Neuron (in vitro differentiated cells): ENCODE measurements at regions not wholly inside any gene's neighbourhood (a gene's known extent, or its start where the extent isn't known, plus 50 kb on each side); places are given as distances from the start of the nearest gene placed in this dataset.

Experiments
- H2AFZ ChIP-seq: one replicate; pipeline ENCODE4 v1.6.1; 2013; ENCODE audit warnings: low read depth, mild to moderate bottlenecking, inconsistent platforms, low read length, moderate library complexity
- H3K27me3 ChIP-seq: one replicate; pipeline ENCODE4 v1.6.1; 2013; ENCODE audit warnings: low read length; ENCODE audit not compliant: insufficient read depth
- H3K36me3 ChIP-seq: one replicate; pipeline ENCODE4 v1.6.1; 2013; ENCODE audit warnings: low read length; ENCODE audit not compliant: insufficient read depth
- H3K4me1 ChIP-seq: one replicate; pipeline ENCODE4 v1.6.1; 2013; ENCODE audit warnings: low read length; ENCODE audit not compliant: insufficient read depth
- H3K4me3 ChIP-seq: 2 replicates; pipeline ENCODE4 v1.5.1; 2013; ENCODE audit warnings: mild to moderate bottlenecking, low read length, moderate library complexity
- H3K9me3 ChIP-seq: one replicate; pipeline ENCODE4 v1.6.1; 2013; ENCODE audit warnings: low read length

DNA sequence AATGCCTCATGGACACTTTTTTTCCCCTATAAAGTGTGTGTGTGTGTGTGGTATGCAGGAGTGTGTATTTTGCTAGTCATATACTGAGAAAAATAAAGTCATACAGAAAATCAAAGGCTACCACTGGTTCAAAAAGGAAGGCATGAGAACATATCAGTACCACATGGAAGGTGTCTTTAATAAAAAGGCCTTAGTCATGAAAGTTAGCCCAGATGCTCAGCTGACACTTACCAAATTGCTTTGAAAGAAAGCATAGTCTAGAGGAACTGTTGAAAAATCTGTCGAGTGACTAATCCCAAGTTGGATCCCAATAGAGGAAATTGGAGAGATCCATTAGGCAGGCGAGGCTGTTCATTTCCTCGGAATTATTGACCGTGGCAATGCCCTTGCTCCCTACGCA lies 432.9 kb upstream of the CFAP20DC start:
- H3K4me3 ChIP-seq, result no peak overlapping the region
- H3K27me3 ChIP-seq, result no peaks in the 10 kb centered on the region
- H3K36me3 ChIP-seq, result no peaks in the 10 kb centered on the region
- H3K9me3 ChIP-seq, result no peaks in the 10 kb centered on the region
- H3K4me1 ChIP-seq, result no peaks in the 10 kb centered on the region
- H2AFZ ChIP-seq, result no peak overlapping the region

DNA sequence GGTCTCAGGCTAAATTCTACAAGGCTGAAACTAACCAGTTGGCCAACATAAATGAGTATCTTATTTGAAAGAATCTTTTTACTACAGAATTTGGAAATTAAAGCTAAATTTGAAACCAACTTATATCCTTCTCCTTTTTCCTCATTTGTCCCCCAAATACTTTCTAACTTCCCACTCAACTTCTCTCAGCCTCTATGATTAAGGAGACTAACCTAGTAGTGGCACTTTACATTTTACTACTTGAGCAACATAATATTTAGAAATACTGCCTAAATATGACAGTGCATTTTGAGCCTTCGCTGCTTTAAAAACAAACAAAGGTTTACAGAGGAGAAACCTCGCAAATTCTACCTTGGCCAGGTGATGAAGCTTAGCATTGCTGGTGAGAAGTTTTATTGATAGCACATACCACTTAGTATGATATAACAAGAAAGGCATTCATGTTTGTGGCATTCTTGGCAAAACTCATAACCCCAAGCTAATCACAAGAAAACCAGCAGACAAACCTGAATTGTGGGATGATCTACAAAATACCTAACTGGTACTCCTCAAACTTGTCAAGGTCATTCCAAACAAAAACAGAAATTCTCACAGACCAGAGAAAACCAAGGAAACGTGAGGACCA lies 432.1 kb upstream of the CFAP20DC start:
- Histone ChIP-seq H3K4me3 (no peak overlapping the region), H3K4me1 (no peaks in the 10 kb centered on the region), H3K36me3 (no peaks in the 10 kb centered on the region), H2AFZ (no peak overlapping the region), H3K27me3 (no peaks in the 10 kb centered on the region), H3K9me3 (no peaks in the 10 kb centered on the region)

DNA sequence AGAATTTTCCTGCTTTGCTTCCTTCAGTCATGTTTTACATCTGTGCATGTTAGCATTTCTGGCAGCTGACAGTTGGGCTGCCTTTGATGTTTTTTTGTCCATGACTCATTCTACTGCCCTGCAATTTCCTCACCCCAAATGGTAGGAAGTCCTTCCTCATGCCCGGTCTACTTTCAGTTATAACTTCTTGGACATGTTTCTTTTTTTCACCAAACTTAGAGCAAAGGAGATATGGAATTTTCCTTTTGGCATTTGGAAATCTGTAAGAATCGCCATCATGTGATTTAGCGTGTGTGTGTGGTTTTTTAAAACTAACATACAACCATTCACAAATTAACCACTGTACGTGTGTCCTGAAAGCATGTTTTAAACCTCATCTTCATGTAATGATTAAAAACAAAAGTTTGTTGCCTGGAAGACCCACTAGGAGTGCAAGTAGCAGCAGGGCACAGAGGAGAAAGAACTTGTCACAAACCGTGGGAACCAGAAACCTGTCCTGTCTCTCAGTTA lies 430.7 kb upstream of the CFAP20DC start:
- no peaks in the 10 kb centered on the region for H3K4me1 ChIP-seq
- no peaks in the 10 kb centered on the region for H3K36me3 ChIP-seq
- H2AFZ ChIP-seq, result no peak overlapping the region
- no peak overlapping the region for H3K4me3 ChIP-seq
- H3K9me3 ChIP-seq, result no peaks in the 10 kb centered on the region
- H3K27me3 ChIP-seq, result no peaks in the 10 kb centered on the region

DNA sequence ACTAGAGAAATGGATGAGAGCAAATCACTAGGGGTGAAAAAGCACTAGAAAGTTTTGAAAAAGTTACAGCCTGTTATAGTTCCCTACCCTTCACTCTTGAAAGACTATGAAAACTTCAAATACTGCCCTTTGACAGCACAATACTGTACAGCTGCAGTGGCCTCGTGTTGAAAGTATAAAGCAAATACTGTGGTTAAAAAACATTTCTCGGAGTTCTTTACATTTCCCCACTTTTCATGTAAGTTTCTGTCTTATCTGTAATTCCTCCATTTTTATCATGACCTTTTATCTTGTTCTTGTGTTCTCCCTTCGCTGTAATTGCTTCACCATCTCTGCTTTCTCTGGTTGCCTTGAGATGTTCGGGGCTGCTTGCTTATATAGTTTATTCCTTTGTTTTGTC lies 423.8 kb upstream of the CFAP20DC start:
- no peak overlapping the region for H3K4me3 ChIP-seq
- no peaks in the 10 kb centered on the region for H3K36me3 ChIP-seq
- H3K4me1 ChIP-seq, result no peaks in the 10 kb centered on the region
- no peaks in the 10 kb centered on the region for H3K27me3 ChIP-seq
- peaks cover 4% of the 10 kb centered on the region for H3K9me3 ChIP-seq
- H2AFZ ChIP-seq, result no peak overlapping the region

DNA sequence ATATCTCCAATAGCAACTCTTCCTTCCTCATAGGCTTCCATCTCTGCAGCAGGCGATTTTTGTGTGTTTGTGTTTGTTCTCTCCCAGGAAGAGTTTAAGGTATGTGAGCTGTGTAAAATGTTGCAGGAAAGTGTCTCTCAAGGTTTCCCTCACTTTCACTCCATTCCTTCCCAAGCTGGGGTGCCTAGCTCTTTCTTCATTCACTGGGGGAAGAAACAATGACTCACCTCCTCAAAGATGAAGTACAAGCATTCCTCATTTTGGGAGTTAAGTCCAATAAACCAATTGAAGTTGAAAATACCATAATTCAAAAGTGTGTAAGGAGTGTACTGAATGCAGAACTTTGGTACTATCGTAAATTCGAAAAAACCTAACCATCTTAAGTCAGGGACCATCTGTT lies 422.7 kb upstream of the CFAP20DC start:
- H3K4me3 ChIP-seq, result no peak overlapping the region
- no peaks in the 10 kb centered on the region for H3K36me3 ChIP-seq
- no peaks in the 10 kb centered on the region for H3K4me1 ChIP-seq
- H3K9me3 ChIP-seq, result peaks cover 4% of the 10 kb centered on the region
- no peak overlapping the region for H2AFZ ChIP-seq
- no peaks in the 10 kb centered on the region for H3K27me3 ChIP-seq

DNA sequence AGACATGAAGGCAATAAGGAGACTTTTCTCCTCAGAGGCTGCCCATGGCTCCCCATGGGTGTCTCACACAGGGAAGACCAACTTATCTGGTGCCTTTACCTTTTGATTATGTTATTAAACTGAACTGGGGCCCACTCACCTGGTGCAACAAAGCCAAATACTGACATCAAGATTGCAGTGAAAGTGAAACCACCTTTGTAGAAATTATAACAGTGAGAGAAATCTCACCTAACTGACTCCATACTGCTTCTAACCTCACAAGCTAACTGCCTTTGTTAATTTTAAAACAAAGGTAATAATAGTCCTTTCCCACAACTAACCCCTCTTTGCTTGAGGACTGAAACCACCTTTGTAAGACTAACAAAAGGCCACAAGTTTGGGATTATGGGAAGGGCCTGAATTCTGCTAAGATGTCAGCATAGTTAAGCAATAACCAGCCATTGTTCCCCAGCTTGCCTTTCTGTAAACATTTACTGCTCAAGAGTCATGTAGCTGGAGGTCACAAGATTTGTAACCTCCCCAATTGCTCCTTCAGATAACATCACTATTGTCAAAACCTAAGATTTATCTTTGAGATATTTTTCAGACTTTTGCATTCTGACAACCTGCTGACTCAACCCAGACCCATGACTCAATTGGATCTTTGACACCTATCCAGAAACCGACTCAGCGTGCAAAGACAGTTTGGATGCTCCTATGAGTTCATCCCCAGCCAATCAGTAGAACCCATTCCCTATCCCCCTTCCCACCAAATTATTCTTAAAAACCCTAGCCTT lies 420.3 kb upstream of the CFAP20DC start:
- H3K9me3 ChIP-seq, result peaks cover 4% of the 10 kb centered on the region
- H2AFZ ChIP-seq, result no peak overlapping the region
- H3K27me3 ChIP-seq, result no peaks in the 10 kb centered on the region
- no peaks in the 10 kb centered on the region for H3K4me1 ChIP-seq
- H3K36me3 ChIP-seq, result no peaks in the 10 kb centered on the region
- H3K4me3 ChIP-seq, result no peak overlapping the region

DNA sequence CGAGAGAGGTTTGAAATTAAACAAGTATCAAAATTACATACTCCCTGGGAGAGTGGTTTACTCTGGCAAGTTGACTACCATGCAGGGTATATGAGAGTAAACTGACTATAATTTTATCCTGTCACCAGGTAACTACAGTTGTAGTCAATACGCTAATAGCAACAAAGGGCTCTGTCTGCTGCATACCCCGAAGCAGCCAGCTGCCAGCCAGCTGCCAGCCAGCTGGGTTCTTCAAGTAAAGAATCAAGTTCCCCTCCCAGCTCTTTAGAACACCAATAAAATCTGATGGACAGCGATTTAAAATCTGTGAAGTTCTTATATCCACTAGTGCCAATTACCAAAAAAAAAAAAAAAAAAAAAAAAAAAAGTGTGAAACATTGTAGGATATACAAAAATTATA lies 417.7 kb upstream of the CFAP20DC start:
- Histone ChIP-seq H3K36me3 (no peaks in the 10 kb centered on the region), H3K27me3 (no peaks in the 10 kb centered on the region), H3K4me3 (no peak overlapping the region), H2AFZ (no peak overlapping the region), H3K4me1 (no peaks in the 10 kb centered on the region), H3K9me3 (peaks cover 4% of the 10 kb centered on the region)

DNA sequence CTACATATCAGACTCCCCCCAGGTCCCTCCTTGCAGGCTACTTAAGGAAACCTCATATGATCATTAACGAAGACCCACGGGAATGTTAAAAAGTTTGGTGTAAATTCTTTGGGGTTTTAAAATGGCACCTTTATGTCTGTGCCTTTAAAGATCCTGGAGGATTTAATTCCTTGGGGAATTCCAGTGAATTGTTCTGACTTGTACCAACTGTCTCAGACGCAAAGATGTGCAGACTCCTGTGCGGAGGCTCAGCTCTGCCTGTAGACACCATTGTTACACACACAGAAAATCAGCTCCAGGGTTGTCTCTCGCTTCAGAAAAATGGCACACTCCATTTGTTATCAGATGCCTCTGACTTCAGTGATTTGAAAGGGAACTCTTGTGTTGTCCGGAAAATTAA lies 414.4 kb upstream of the CFAP20DC start:
- no peaks in the 10 kb centered on the region for H3K36me3 ChIP-seq
- no peak overlapping the region for H2AFZ ChIP-seq
- H3K9me3 ChIP-seq, result no peaks in the 10 kb centered on the region
- no peak overlapping the region for H3K4me3 ChIP-seq
- H3K4me1 ChIP-seq, result no peaks in the 10 kb centered on the region
- peaks cover 3% of the 10 kb centered on the region for H3K27me3 ChIP-seq

DNA sequence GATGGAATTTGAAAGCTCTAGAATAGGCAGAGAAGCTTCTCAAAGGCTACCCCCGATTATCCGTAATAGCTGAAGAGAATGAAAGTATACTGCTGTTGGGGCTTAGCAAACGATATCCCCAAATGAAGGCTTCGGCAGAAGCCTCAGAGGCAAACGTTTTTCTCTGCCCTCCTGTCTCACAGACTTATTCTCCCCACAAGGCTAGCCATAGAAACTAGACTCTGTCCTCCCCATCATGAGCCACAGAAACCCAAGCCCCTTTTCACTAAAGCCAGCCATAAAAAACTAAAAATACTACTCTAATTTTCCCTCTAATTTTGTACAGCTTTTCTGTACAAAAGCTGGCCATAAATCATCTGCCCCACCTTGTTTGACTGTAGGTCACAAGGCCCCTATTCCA lies 413.4 kb upstream of the CFAP20DC start:
- H3K4me1 ChIP-seq, result no peaks in the 10 kb centered on the region
- H3K9me3 ChIP-seq, result no peaks in the 10 kb centered on the region
- H3K4me3 ChIP-seq, result no peak overlapping the region
- H2AFZ ChIP-seq, result no peak overlapping the region
- H3K36me3 ChIP-seq, result no peaks in the 10 kb centered on the region
- H3K27me3 ChIP-seq, result peaks cover 3% of the 10 kb centered on the region

DNA sequence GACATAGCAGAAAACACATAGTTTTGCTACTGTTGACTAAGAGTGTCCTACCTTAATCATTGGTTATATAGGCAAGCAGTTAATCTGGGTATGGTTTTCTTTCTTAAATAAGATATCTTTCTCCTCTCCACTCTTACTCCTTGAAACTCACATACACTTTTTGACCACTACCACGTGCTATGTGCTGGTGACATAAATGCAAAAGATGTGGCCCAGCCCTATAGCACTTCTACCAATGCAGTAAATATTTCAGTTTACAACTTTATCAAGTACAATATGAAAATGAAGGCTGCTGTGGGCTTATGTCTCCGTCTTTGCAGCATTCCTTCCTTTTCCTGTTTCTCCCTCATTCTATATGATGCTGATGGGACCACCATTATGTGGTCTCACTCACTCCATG lies 410.2 kb upstream of the CFAP20DC start:
- H2AFZ ChIP-seq, result no peak overlapping the region
- peaks cover 3% of the 10 kb centered on the region for H3K27me3 ChIP-seq

DNA sequence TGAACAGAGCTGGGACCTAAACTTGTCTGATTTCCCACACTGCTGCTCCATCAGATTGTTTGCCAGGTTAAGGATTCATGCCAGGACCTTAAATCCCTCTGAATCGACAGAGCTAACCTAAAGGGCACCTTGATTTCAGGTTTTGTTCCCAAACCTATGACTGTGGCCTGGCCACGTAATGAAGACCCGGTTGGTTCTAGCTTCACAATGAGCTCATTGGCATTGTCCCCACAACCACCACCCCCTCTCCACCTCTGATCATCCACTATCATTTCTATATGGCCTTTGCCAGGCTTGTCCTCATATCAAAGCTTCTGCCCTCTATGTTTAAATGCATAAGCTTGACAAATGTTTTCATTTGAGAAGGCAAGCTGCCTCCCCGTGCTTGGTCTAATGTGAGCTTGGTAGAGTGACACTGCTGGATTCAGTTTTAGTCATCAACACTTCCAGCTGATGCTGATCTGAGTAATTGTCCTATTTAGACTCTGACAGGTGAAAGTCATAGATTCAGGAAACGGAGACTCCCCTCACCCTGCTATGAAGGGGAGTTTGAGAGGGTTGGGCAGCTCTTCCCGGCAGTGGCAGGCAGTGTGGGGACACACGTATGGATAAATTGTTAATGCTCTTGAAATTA lies 407.1 kb upstream of the CFAP20DC start:
- H3K27me3 ChIP-seq, result no peaks in the 10 kb centered on the region
- no peaks in the 10 kb centered on the region for H3K36me3 ChIP-seq
- no peak overlapping the region for H2AFZ ChIP-seq
- H3K4me1 ChIP-seq, result no peaks in the 10 kb centered on the region
- no peak overlapping the region for H3K4me3 ChIP-seq
- H3K9me3 ChIP-seq, result no peaks in the 10 kb centered on the region

More for the DNA sequence above, 410.2 kb upstream of the CFAP20DC start:
- no peaks in the 10 kb centered on the region for H3K36me3 ChIP-seq
- H3K9me3 ChIP-seq, result no peaks in the 10 kb centered on the region
- H3K4me3 ChIP-seq, result no peak overlapping the region
- H3K4me1 ChIP-seq, result no peaks in the 10 kb centered on the region

DNA sequence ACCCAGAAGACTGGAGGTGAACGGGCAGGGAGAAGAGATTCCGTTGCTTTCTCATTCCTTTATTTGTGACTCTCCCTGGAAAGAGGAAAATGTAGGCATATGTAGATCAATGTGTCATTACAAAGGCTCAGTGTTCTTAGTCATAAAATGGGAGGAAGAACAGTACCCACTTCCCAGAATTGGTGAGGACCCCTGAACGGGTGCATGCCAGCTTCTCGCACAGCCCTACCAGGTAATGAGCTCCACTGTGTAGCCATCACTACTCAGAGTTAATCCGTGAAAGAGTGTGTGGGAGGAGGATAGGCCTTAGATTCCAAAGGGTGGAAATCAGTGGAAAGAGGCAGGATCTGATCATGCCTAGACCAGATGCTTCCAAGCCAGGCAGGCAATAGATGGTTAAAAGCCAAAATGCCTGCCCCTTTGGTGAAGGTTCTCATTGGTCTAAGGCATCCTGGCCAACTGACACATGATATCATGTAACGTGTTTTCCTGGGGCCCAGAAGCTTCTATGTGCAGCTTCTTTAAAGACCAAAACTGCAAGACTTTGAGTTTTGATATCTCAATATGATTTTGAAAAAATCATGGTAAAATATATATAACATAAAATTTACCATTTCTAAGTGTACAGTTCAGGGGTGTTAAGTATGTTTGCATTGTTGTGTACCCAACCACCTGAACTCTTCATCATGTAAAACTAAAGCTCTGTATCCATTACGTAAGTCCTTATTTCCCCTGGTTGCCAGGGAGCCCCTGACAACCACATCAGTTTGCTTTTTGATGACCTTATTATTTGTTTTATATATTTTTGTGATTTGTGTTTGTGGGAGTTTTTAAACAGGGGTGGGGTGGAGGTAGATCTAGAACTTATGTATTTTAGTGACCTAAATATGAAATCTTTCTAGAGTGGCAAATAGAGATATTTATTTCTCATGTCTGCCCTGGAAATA lies 402.2 kb upstream of the CFAP20DC start:
- Histone ChIP-seq H3K9me3 (no peaks in the 10 kb centered on the region), H3K4me3 (no peak overlapping the region), H3K36me3 (no peaks in the 10 kb centered on the region), H2AFZ (no peak overlapping the region), H3K27me3 (no peaks in the 10 kb centered on the region), H3K4me1 (peaks cover 9% of the 10 kb centered on the region)
